Vagina (tissue), 2 donors: ENCODE measurements at regions not wholly inside any gene's neighbourhood (a gene's known extent, or its start where the extent isn't known, plus 50 kb on each side); places are given as distances from the start of the nearest gene placed in this dataset.

Source experiments
- POLR2A ChIP-seq, 2 donors: fragments of 450-650 bp; IDR thresholded peaks; one replicate each; pipeline ENCODE4 v1.6.1; 2017; ENCODE audit warnings: antibody characterized with exemption in 2 of 2, mild to moderate bottlenecking in 2 of 2, moderate library complexity in 2 of 2
- TF ChIP-seq, protein P1 (sequence below), 3 experiments: fragments of 450-650 bp in 2 of 3; fragments of 200-600 bp in 1 of 3; sonication (generic) in 1 of 3; IDR thresholded peaks; one replicate each; pipeline ENCODE4 v1.5.1; 2017 to 2019; ENCODE audit warnings: antibody characterized with exemption in 3 of 3, mild to moderate bottlenecking in 2 of 3, moderate library complexity in 2 of 3

DNA sequence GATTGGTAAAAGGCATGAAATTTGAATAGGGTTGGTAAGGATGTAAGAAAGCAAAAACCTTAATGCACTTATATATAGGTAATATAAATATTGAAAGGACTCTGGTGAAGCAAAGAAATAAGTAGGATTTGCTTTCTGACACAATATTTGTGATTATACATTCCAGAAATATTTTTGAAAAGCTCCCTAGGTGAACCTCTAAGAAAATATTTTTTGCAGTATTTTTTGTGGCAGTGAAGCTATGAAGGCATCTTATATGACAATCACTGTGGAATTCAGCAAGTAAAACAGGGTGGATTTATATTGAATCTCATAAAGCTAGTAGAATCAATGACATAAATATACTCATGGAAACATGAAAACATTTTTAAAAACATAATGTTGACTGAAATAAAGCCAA, 119.6 kb upstream of the EPHA3 start:
- TF ChIP-seq, protein P1, sequence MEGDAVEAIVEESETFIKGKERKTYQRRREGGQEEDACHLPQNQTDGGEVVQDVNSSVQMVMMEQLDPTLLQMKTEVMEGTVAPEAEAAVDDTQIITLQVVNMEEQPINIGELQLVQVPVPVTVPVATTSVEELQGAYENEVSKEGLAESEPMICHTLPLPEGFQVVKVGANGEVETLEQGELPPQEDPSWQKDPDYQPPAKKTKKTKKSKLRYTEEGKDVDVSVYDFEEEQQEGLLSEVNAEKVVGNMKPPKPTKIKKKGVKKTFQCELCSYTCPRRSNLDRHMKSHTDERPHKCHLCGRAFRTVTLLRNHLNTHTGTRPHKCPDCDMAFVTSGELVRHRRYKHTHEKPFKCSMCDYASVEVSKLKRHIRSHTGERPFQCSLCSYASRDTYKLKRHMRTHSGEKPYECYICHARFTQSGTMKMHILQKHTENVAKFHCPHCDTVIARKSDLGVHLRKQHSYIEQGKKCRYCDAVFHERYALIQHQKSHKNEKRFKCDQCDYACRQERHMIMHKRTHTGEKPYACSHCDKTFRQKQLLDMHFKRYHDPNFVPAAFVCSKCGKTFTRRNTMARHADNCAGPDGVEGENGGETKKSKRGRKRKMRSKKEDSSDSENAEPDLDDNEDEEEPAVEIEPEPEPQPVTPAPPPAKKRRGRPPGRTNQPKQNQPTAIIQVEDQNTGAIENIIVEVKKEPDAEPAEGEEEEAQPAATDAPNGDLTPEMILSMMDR (IDR thresholded peaks at IDR 0.05): no peak
- TF ChIP-seq POLR2A (IDR thresholded peaks at IDR 0.05): no peak
